ENCODE measurements at regions not wholly inside any gene's neighbourhood (a gene's known extent, or its start where the extent isn't known, plus 50 kb on each side); places are given as distances from the start of the nearest gene placed in this dataset.

- TF ChIP-seq, protein P1, sequence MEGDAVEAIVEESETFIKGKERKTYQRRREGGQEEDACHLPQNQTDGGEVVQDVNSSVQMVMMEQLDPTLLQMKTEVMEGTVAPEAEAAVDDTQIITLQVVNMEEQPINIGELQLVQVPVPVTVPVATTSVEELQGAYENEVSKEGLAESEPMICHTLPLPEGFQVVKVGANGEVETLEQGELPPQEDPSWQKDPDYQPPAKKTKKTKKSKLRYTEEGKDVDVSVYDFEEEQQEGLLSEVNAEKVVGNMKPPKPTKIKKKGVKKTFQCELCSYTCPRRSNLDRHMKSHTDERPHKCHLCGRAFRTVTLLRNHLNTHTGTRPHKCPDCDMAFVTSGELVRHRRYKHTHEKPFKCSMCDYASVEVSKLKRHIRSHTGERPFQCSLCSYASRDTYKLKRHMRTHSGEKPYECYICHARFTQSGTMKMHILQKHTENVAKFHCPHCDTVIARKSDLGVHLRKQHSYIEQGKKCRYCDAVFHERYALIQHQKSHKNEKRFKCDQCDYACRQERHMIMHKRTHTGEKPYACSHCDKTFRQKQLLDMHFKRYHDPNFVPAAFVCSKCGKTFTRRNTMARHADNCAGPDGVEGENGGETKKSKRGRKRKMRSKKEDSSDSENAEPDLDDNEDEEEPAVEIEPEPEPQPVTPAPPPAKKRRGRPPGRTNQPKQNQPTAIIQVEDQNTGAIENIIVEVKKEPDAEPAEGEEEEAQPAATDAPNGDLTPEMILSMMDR (IDR thresholded peaks at IDR 0.05; ENCODE audit: insufficient read depth, low read length, poor library complexity, severe bottlenecking), result no peak
- no peak for TF ChIP-seq EZH2phosphoT487 (conservative IDR thresholded peaks at IDR 0.05; ENCODE audit: low read length)
These were observed 452.6 kb upstream of the CAMK1G start for GRCh38 chr1:209130886-209131285.

All from SU-DHL-6 (cell line).